GM21381 (cell line): ENCODE measurements at regions not wholly inside any gene's neighbourhood (a gene's known extent, or its start where the extent isn't known, plus 50 kb on each side); places are given as distances from the start of the nearest gene placed in this dataset.

Experiments used
- ATAC-seq: cut with Tn5 transposase; IDR thresholded peaks from one replicate; pipeline ENCODE4 v1.9.1; 2021; ENCODE audit warnings: mild to moderate bottlenecking, moderate library complexity; ENCODE audit not compliant: unreplicated experiment

DNA sequence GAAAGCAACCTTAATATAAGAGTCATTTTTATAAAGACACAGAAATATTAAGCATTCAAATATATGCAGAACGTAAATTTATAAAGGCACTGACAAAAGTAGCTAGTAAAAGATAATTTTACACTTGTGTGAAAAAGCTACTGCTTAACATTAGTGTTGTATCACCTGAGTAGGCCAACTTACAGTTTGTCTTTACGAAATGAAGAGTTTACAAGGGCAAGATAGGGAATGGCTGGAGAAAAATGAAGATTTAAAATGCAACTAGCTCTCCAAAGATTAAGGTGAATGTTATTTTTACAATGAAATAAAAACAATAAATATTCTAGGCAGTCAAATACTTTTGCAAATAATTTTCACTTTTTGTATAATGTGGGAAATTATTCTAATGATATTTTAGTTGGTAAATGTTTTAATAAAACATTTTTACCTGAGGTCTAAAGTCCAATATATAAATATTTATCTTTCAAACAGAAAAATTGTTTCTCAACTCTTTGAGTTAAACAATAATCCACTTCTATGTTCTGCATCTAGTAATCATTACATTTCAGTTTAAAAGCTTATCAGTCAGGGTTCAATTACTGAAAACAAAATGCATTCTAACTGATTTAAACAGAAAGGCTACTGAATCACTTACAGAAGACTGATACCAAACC lies 382.6 kb downstream of the IPMK start:
- ATAC-seq, result no peak

DNA sequence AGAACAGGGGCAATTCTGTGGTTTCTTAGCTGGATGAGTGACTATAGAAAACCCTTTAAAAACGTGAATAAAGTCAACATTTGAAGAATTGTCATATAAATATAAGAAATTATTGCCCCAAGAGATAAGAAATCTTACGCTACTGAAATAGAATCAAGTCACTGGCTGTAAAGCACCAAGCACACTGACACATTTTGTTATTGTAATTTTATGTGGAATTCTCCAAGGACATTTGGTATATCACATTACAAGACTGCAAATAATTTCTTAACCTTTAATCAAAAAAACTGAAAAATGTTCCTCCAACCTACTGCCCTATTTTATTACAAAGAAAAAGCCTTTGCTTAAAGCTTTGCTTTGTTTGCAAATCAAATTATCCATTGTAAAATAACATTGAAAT lies 383.3 kb downstream of the IPMK start:
- no peak for ATAC-seq

DNA sequence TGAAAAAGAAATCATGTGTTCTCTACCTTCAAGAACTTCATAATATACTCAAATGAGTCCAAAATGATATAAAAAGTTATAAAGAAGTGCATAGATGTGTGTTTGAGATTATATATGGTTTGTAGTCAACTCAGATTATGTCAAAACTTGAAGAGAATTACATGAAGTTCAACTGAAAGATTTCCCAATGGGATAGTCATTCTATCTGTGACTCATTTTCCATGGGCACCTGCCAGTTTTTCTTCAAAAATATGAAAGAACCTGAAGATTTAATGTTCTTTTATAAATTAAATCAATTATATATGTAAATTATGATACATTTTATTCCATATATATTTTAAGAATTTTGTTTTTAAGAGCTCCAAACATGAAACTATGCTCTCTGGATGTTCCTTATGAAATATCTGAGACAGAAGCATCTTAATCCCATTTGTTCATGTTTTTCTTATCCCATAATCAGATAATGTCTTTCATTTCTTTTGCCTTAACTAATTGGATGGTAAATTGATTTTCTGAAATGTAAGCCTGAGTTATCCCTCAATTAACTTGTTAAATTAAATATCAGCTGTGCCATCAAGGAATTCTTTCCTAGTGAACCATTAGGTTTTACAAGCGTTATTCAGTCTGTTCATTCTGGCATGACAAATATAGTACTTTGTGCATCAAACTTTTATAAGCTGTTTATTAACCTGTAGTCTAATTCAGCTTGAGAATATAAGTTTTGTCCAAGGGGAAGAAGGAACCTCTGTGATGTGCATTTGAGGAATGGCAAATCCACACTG lies 387.1 kb downstream of the IPMK start:
- ATAC-seq, result no peak

DNA sequence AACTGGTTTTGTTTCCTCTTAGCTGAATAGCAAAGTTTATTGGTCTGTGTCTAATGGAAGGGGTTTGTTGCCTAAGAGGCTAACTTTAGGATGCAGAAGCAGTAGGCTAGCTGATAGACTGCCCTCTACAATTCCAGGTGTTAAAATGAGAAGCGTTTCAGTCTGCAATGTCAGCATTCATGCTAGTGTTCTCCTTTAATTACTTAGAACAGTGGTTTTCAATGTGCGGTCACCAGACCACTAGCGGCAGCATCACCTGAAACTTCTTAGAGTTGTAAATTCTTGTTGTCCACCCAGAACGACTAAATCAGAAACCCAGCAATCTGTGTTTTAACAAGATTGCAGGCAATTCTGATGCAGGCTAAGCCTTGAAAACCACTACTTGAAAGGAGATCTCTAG lies 392.9 kb downstream of the IPMK start:
- no peak for ATAC-seq

DNA sequence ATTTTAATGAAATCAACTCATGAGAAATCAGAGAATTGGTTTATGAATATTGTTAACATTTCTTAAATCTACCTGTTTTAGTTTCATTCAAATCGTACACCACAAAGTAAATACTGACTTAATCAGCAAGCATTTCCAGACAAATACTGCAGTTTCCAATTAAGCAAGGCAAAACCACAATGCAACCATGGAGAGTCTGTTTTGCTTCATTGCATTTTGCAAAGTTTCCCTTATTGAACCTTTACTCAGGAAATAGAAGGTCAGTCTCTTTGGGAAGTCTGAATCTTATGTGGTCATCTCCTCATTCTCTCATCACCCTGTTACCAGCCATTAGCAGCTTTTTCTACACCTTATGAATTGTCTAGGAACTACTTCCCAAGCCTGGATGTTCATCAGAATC lies 400.5 kb downstream of the IPMK start:
- no peak for ATAC-seq

DNA sequence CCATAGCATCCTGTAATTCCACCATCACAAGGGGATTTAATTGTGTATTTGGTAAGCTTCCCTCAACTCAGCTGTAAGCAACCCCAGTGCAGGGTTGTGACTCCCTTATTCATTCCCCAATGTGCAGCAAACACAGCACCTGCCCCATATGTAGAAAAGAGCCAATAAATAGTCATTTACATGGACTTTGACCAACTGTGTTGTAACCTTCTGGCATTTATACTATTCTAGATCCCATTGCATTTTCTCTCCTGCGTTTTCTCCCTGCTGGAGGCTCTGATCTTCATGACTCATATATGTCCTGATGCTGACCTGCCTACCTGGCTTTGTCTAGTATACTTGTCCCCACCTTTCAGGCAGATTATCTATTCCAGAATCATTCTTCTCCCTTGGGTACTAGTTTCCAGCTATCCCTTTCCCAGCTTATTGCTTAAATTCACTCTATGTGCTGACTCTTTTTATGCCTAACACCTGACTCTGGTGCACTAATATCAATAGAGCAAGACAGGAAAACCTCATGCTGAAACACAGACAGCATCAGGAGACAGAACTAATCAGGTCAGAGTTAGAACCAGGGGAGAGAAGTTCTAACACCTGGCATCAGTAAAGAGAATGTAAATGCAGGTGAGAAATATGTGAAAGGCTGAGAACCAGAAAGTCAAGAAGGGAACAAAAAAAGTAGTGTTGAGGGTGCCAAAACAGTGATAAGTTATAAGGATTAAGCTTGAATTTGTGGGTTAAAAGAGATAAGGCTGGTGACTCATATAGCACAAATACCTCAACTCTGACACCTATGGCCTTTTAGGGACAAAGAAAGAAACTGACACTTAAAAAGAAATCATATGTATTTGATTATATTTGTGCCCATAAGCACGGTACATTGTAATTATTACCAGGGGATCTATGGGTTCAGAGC lies 402.7 kb downstream of the IPMK start:
- no peak for ATAC-seq

DNA sequence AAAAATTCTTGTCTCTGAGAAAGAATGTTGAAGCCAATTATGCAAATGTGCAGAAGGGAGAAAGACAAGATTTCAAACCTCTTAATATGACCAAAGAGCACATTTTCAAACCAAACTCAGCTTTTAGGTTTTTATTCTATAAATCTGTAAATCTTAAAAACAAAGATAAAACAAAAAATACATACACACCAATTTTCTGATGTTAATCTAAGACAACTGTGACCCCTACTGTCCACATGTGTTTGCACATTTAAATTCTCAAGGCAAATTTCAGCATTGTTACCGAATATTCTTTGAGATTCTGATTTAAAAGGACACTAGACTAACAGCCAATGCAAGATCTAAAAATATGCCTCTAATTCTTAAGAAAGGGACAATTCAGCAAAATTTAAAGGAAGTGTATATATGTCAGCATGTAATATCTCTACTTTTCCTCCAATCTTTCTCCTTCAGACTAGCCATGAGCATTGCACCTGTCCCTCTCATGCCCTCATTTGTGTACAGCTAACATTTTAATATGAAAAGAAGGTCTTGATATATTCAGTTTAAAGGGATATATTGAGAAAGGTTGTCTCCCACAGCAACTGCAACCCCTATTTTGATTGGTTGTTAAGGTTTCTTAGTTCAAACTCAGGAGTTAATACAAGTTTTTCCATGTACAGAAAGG lies 417.9 kb downstream of the IPMK start:
- ATAC-seq, result no peak

DNA sequence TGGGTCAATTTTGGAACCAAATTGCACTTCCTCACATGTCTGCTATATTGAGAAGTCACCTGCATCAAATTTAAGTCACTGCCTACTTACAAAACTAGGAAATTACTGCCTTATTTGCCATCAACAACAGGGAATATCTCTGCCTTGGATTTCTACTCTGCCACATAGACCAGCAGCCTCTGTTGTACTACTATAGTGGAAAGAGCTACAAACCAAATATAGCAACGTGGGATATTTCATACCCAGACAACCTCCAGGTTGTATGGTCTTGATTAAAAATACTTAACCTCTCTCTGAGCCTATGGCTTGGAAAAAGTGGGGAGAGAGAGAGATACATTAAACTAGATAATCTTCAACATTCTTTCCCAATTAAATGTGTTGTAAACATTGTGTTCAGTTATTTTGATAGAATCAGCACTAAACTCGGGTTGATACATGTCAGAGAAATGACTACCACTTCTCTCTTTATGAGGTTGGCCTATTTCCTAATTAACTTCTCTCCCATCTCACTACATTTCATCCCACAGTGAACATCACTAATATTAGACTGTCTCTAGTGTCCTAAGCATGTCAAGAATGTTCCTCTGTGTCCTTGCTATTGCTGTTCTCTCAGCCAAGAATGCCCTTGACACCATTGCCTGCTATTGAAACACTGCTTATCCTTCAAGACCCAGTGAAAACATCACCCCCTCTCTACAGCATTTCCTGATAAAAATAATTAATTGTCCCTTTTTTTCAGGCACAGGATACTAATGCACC lies 421.2 kb downstream of the IPMK start:
- no peak for ATAC-seq

DNA sequence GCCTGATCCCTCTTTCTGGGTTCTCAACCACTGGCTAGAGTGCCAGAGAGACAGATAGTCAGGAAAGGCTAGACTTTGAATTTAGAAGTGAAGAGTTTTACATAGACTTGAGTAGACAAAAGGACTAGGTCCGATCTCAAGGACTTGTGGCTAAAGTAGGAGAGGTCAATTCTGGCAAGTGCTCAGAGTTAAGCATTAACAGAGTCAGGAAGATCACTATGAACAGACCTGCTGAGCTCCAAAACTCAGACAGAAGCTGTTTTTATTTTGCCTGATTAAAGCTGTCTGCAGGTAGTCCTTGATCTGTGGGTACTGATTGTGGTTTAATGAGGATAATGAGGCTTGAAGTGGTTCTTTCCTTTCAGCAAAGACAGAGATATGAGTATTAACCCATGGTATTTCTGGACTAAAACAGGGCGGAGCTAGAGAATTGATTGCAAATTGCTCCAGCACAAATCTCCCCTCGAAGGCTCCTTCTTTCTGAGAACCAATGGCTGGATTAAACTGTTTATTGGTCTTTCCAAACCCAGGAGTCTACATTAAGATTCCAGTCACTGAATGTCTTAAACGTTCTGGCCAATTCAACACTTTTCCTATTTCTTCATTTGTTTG lies 423.2 kb downstream of the IPMK start:
- ATAC-seq, result no peak

DNA sequence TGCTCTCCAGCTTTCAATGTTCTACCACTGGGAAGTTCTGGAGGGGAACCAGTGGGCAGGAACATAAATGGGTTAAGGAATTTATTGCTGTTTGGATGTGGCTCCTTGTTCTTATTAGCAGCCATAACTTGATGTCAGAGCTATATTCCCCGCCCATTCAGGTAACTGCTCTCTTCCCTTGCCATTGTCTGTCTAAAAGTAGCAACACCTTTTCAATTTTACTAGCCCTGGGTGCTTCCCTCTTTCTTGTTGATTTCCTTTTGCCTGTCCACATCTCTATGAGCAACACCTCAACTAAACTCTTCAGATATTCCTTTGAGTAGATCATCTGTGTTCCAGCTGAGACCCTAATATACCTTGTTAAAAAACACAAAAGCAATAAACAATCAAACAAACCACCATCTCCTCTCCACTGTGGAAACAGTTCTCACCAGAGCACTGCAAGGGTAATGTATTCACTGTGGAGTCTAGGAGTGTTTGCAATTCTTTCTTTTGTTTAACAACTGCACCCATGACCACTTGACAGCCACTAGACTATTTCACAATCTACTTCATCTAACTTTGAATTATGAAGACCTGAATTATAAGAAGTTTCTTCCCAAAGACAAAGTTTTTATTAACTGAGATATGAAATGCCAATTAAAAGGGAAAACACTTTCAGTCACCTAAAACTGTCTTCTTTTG lies 436.7 kb downstream of the IPMK start:
- ATAC-seq, result no peak

DNA sequence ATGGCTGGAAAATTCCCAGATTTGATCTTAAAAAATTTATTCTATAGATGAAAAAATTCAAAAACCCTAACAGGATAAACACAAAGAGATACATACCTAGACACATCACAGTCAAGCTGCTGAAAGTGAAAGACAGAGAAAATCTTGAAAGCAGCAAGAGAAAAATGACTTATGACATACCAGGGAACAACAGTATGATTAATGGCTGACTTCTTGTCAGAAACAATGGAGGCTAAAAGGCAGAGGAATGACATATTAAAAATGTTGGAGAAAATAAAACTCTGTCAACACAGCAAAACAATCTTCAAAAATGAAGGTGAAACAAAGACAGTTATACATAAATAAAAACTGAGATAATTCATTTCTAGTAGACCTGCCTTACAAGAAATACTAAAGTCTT lies 442.7 kb downstream of the IPMK start:
- ATAC-seq, result no peak

DNA sequence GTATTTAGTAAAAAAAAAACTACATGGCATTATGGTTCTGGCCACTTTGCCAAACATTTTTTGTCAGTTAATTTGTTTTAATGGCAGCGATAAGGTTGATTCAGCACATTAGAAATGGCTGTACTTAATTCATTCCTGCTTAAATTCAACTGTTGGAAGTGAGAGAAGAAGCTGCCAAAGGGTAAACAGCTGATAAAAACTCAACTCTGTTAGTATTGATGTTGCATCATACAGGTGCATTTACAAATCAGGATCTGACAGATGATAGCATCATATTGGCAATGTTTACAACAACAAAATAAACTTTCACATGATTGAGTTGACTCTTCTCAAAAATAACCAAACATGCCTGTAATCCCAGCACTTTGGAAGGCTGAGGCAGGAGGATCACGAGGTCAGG lies 444.3 kb downstream of the IPMK start:
- ATAC-seq, result no peak

DNA sequence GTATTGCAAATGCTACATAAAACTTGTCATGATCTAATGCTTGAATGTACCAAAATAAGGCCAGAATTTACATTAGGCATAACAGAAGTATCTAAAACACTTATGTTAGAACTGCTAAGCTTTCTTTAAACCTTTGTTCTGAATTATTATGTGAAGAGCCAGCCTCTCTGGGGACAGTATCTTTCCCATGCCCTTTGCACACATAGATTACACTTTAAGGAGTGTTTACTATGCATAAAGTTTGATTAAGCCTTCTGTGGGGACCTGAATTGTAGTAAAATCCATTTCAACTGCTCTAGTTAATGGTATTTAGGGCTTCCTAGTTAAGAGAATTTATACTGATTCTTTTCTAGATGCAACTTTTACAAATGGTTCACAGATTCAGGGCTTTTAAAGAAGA lies 444.7 kb downstream of the IPMK start:
- no peak for ATAC-seq

DNA sequence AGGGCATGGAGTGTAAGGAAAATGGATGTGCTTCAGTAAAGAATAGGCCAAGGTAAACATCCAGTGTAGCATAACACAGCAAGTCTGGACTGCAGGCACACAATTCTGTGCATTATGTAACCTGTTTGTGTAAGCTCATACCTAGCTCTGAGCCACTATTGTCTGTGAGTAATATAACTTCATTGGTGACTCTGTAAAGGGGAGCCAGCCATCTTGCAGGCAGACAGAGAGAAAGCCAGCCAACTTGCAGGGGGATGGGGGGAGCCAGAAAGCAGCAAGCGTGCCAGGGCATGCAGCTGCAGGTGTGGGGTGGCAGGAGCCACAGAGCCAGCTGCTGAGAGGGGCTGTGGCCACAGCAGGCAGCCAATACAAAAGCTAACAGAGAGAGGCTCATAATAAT lies 449.2 kb downstream of the IPMK start:
- no peak for ATAC-seq

DNA sequence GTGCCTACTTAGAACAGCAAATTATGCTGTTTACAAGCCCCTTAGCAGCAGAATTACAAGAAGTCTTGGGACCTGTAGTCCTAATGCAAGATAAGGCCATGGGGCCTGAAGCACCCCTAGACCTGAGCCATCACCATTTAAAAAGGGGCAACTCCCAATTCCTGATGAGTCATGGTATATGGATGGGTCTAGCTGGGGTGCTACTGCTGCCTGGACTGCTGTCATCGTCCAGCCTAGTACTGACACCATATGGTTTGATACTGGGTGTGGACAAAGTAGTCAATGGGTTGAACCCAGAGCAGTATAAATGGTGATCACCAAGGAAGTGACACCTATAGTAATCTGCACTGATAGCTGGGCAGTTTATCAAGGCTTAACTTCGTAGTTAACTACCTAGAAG lies 450.0 kb downstream of the IPMK start:
- ATAC-seq, result no peak

DNA sequence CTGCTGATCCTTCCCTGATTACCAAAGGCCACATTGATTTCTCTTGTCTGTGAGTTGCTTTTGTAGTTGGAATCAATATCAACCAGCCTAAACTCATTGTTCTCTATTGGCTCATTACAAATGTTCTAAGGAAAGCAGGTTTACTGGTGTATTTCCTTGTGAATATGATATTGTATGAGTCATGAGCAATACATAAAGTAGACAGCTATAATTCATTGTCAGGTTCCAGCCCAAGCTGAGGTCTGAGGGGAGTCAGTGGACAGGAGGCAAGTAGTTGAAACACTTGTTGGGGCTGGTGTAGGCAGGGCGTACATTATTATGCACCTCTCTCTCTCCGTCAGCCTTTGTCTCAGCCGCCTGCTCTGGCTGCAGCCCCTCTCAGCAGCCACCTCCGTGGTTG lies 451.7 kb downstream of the IPMK start:
- ATAC-seq, result no peak

DNA sequence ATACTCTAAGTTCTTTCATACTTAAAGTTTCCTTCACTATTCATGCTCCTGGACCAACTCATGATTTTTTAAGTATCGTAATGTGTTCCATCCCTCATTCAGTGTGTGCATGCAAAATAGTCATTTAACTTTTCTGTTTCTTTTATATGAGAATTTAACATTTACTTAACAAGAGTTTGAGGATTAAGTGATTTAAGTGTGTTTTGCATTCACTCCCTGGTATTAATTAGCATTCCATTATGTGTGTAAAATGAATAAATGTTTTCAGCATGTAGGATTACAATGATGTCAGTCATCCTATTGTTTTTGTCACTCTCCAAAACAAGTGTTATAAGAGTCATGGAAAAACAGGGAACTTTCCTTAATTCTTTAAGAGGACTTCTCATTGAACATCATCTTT lies 457.7 kb downstream of the IPMK start:
- no peak for ATAC-seq

DNA sequence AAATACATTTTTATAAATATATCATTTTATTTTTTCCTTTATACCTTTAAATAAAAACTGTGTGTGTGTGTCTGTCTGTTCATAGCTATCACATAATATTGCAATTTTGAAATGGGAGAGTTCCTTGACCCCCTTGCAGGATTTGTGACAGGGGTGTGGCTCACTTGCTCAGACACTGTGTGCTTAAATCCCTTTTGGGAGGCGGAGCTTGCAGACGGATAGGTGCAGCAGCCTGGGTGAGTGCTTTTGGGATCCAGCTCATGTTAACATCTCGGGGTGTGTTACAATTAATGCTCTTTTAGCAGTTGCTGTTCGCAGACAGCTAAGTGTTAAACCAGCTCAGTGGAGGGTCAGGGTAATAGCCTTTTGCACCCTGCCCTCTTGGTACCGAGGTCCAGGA lies 459.8 kb downstream of the IPMK start:
- ATAC-seq, result no peak

DNA sequence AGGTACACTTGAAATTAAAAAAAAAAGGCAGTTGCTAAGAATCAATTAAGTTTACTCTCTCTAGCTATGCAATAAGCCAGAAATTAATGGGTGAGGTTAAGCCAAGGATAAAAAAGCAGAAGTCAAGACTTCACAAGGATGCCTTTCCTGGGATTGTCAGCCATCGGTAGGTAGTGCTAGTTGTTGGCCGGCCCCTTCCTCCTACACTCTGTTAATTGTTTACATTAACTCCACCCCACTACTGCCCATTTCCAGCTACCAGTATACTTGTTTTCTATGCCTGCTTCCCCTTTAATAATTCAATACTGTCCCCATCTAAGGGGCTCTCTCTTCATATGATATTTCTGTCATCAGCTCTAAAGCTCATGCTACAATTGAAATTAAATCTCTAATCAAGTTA lies 461.0 kb downstream of the IPMK start:
- ATAC-seq, result no peak

DNA sequence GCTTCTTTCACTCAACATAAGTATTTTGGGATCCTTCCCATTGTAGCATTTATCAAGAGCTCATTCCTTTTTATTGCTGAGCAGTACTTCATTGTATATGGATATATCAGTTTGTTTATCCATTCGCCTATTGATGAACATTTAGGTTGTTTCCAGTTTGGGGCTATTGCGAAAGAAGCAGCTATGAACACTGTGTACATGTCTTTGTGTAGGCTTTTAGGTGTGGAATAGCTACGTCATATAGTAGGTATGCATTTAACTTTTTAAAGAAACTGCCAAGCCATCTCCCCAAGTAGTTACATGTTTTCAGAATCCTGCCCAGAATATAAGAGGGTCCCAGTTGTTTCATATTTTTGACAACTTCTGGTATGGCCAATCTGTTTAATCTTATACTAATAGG lies 468.1 kb downstream of the IPMK start:
- ATAC-seq, result no peak
